Neural progenitor cell (in vitro differentiated cells): ENCODE measurements at regions not wholly inside any gene's neighbourhood (a gene's known extent, or its start where the extent isn't known, plus 50 kb on each side); places are given as distances from the start of the nearest gene placed in this dataset.

Experiments used
- CTCF ChIP-seq: fragments of 200-600 bp; sonication (generic); IDR thresholded peaks from 2 replicates; pipeline ENCODE4 v1.5.1; 2017; ENCODE audit warnings: antibody characterized with exemption, mild to moderate bottlenecking
- EZH2phosphoT487 ChIP-seq: fragments of 200-600 bp; sonication (generic); IDR thresholded peaks from 2 replicates; pipeline ENCODE4 v1.6.1; 2017; ENCODE audit warnings: antibody characterized with exemption

DNA sequence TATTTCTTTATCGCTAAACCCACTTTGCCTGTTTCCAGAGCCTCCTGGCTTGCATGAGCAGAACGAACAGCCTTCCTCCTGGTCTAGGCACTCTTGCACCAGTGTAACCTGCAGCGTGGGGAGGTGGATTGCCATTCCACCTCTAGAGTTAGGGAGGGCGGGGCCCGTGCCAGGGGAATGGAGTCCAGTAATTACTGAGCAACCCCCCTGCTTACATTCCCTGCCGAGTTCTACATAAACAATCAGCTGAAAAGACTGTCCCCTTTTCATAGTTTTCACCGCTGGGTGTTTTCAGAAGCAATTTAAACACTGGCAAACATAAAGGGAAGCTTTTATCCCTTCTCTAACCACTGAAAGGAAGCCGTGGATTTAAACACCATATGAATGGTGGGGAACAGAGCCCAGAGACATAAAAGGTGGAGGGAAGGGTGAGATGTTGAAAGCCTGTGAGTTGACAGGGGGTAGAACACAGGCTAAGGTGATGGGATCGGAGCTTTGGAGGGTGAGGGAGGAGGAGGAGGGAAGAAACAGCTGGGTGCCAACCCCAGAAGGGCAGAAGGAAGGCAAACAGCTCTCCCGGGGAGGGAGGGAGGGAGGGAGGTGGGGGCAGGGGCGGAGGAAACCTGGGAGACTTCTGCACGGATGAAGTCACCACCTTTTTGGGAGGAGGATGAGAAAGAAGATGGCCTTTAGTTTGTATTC, 68.0 kb upstream of the WDR26 start:
- TF ChIP-seq CTCF (no peak), EZH2phosphoT487 (no peak)
